ENCODE measurements at regions not wholly inside any gene's neighbourhood (a gene's known extent, or its start where the extent isn't known, plus 50 kb on each side); places are given as distances from the start of the nearest gene placed in this dataset.

DNA sequence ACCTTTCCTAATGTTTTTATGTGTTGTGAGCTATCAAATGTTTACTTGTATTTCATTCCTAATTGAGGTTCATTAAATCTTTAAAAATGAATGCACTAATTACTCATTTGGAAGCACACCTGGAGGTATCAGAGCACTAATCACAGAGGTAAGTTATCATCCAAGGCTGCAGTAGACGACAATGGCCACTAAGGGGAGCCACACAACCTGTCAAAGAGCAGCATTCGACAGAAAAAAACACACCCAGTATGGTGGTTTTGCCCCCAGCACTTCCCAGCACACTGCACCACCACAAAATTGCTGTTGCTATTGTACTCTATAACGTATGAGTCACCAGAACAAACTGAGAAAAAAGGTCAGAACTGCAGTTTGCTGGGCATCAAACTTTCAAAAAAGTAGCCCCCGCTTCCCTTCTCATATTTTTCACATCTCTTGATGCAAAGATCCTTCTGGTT, 205.9 kb upstream of the IGF1R start:
- no peak for TF ChIP-seq ZC3H10 (CRISPR knock-in tag; IDR thresholded peaks at IDR 0.05)
- TF ChIP-seq CREB5 (CRISPR knock-in tag; IDR thresholded peaks at IDR 0.05; ENCODE audit: low read depth) = no peak
- no peak for TF ChIP-seq RARB (CRISPR knock-in tag; IDR thresholded peaks at IDR 0.05)
- no peak for TF ChIP-seq ARNTL (CRISPR knock-in tag; IDR thresholded peaks at IDR 0.05; ENCODE audit: borderline replicate concordance, low read depth)
- TF ChIP-seq TSHZ2 (CRISPR knock-in tag; IDR thresholded peaks at IDR 0.05) = no peak
- TF ChIP-seq OSR1 (CRISPR knock-in tag; IDR thresholded peaks at IDR 0.05) = no peak
- no peak for TF ChIP-seq ESRRG (CRISPR knock-in tag; IDR thresholded peaks at IDR 0.05)
- no peak for TF ChIP-seq TOX (CRISPR knock-in tag; IDR thresholded peaks at IDR 0.05; ENCODE audit: borderline replicate concordance)
- TF ChIP-seq CSDC2 (CRISPR knock-in tag; IDR thresholded peaks at IDR 0.05) = no peak
- no peak for TF ChIP-seq BACH2 (CRISPR knock-in tag; IDR thresholded peaks at IDR 0.05; ENCODE audit: borderline replicate concordance)
- no peak for TF ChIP-seq SNAI2 (CRISPR knock-in tag; IDR thresholded peaks at IDR 0.05)
- no peak for TF ChIP-seq GLIS3 (CRISPR knock-in tag; IDR thresholded peaks at IDR 0.05)
- ATAC-seq = peak; percentile 82

GRCh38 chr15:98442901-98443300, 205.4 kb upstream of the IGF1R start:
- ATAC-seq = no peak
- TF ChIP-seq ESRRG (CRISPR knock-in tag; IDR thresholded peaks at IDR 0.05) (no peak), ZNF565 (CRISPR knock-in tag; conservative IDR thresholded peaks at IDR 0.05; ENCODE audit: low read depth) (no peak), TOX (CRISPR knock-in tag; IDR thresholded peaks at IDR 0.05; ENCODE audit: borderline replicate concordance) (no peak), POU6F1 (CRISPR knock-in tag; IDR thresholded peaks at IDR 0.05; ENCODE audit: borderline replicate concordance, low read depth) (no peak), ZC3H10 (CRISPR knock-in tag; IDR thresholded peaks at IDR 0.05) (no peak), TCF4 (CRISPR knock-in tag; IDR thresholded peaks at IDR 0.05; ENCODE audit: borderline replicate concordance) (no peak), ZNF70 (CRISPR knock-in tag; IDR thresholded peaks at IDR 0.05) (no peak), ZFP3 (CRISPR knock-in tag; IDR thresholded peaks at IDR 0.05) (no peak)

DNA sequence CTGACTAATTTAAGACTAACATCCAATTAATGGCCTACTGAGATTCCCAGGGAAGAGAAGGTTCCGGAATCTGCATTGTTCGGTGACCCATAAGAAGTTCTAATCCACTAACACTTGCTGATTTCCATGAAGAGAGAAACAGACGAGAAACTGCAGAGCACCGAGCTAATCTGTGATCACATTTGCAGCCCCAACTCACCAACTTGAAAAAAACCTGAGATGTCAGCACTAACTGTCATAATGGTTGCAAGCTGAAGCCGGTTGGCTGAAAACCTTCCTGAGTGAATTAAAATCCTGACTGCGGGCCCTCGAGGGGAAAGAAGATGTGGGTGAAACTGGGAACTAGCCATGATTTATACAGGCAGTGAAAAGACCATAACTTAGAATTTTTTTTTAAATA, 204.8 kb upstream of the IGF1R start:
- ATAC-seq = no peak
- TF ChIP-seq RARB (CRISPR knock-in tag; IDR thresholded peaks at IDR 0.05) (no peak), ZNF70 (CRISPR knock-in tag; IDR thresholded peaks at IDR 0.05) (no peak), ZNF8 (CRISPR knock-in tag; IDR thresholded peaks at IDR 0.05) (no peak), SNAI2 (CRISPR knock-in tag; IDR thresholded peaks at IDR 0.05) (no peak)

DNA sequence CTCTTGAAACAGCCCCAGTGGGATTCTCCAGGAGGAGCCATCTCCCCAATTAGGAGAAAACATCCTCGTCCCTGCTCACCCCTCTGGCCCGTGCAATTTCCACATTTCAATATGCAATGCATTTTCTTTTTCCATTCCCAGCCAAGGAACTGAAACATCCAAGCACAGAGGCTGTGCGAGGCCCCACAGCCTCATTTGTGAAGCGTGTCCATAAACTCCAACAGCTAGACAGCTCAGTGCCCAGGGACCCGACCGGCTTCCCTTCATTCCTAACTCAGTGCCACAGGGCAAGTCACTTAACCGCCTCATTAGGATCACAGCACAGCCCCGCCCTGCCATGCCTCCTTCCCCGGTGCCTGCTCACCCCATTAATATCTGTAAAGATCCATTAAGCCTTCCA, 204.2 kb upstream of the IGF1R start:
- TF ChIP-seq CREB5 (CRISPR knock-in tag; IDR thresholded peaks at IDR 0.05; ENCODE audit: low read depth) (no peak), CSDC2 (CRISPR knock-in tag; IDR thresholded peaks at IDR 0.05) (no peak), SNAI2 (CRISPR knock-in tag; IDR thresholded peaks at IDR 0.05) (no peak), POU6F1 (CRISPR knock-in tag; IDR thresholded peaks at IDR 0.05; ENCODE audit: borderline replicate concordance, low read depth) (no peak), ESRRG (CRISPR knock-in tag; IDR thresholded peaks at IDR 0.05) (no peak), ZNF8 (CRISPR knock-in tag; IDR thresholded peaks at IDR 0.05) (no peak), ISL1 (CRISPR knock-in tag; IDR thresholded peaks at IDR 0.05) (no peak), BACH2 (CRISPR knock-in tag; IDR thresholded peaks at IDR 0.05; ENCODE audit: borderline replicate concordance) (no peak), OSR1 (CRISPR knock-in tag; IDR thresholded peaks at IDR 0.05) (no peak), ZC3H10 (CRISPR knock-in tag; IDR thresholded peaks at IDR 0.05) (no peak), ARNTL (CRISPR knock-in tag; IDR thresholded peaks at IDR 0.05; ENCODE audit: borderline replicate concordance, low read depth) (no peak), RARB (CRISPR knock-in tag; IDR thresholded peaks at IDR 0.05) (no peak)
- TF ChIP-seq, protein P1, sequence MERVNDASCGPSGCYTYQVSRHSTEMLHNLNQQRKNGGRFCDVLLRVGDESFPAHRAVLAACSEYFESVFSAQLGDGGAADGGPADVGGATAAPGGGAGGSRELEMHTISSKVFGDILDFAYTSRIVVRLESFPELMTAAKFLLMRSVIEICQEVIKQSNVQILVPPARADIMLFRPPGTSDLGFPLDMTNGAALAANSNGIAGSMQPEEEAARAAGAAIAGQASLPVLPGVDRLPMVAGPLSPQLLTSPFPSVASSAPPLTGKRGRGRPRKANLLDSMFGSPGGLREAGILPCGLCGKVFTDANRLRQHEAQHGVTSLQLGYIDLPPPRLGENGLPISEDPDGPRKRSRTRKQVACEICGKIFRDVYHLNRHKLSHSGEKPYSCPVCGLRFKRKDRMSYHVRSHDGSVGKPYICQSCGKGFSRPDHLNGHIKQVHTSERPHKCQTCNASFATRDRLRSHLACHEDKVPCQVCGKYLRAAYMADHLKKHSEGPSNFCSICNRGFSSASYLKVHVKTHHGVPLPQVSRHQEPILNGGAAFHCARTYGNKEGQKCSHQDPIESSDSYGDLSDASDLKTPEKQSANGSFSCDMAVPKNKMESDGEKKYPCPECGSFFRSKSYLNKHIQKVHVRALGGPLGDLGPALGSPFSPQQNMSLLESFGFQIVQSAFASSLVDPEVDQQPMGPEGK (CRISPR knock-in tag; IDR thresholded peaks at IDR 0.05; ENCODE audit: borderline replicate concordance) = no peak
- ATAC-seq = no peak
